ENCODE measurements at regions not wholly inside any gene's neighbourhood (a gene's known extent, or its start where the extent isn't known, plus 50 kb on each side); places are given as distances from the start of the nearest gene placed in this dataset.
"Not testable (repeated sequence)": the region's sequence is repeated elsewhere in the genome, so short reads cannot be mapped to it uniquely, and the experiment has no call there.

DNA sequence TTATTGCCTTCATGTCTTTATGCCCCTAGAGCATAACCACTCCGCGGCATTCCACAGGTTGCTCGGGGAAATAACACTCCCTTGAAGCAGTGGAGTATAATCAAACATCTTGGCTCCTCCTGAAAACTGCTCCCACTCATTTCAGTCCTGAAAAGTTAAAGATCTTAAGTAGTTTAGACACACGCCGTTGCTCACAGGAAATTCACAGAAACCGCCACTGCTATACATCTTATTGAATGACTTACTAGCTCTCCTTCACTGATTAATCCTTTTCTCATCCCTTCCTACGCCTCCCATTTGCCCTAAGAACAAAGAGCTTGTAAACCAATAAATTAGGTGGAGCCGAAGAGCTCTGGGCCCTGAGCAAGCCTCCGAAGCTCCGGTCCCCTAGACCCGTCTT, 142.4 kb upstream of the POC5 start:
- TF ChIP-seq, protein P1, sequence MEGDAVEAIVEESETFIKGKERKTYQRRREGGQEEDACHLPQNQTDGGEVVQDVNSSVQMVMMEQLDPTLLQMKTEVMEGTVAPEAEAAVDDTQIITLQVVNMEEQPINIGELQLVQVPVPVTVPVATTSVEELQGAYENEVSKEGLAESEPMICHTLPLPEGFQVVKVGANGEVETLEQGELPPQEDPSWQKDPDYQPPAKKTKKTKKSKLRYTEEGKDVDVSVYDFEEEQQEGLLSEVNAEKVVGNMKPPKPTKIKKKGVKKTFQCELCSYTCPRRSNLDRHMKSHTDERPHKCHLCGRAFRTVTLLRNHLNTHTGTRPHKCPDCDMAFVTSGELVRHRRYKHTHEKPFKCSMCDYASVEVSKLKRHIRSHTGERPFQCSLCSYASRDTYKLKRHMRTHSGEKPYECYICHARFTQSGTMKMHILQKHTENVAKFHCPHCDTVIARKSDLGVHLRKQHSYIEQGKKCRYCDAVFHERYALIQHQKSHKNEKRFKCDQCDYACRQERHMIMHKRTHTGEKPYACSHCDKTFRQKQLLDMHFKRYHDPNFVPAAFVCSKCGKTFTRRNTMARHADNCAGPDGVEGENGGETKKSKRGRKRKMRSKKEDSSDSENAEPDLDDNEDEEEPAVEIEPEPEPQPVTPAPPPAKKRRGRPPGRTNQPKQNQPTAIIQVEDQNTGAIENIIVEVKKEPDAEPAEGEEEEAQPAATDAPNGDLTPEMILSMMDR (IDR thresholded peaks at IDR 0.05; ENCODE audit: low read depth, low read length) = not testable (repeated sequence)
- TF ChIP-seq EZH2phosphoT487 (IDR thresholded peaks at IDR 0.05; ENCODE audit: low read depth) = not testable (repeated sequence)

All from OCI-LY3 (cell line).